Peyer's patch (tissue), 4 donors: ENCODE measurements at regions not wholly inside any gene's neighbourhood (a gene's known extent, or its start where the extent isn't known, plus 50 kb on each side); places are given as distances from the start of the nearest gene placed in this dataset.

Experiments
- CTCF ChIP-seq, 6 experiments: fragments of 450-650 bp in 4 of 6; fragments of 200-600 bp in 2 of 6; sonication (generic) in 1 of 6; IDR thresholded peaks; one replicate each; pipeline ENCODE4 v1.5.1; 2017 to 2019; ENCODE audit warnings: antibody characterized with exemption in 6 of 6, mild to moderate bottlenecking in 3 of 6, moderate library complexity in 1 of 6
- POLR2A ChIP-seq, 2 donors: fragments of 450-650 bp; IDR thresholded peaks; one replicate each; pipeline ENCODE4 v1.5.1; 2017; ENCODE audit warnings: antibody characterized with exemption in 2 of 2, mild to moderate bottlenecking in 2 of 2, moderate library complexity in 2 of 2

GRCh38 chr12:105440037-105440664 is 109.7 kb downstream of the C12orf75 start:
- no peak for TF ChIP-seq POLR2A (IDR thresholded peaks at IDR 0.05)
- TF ChIP-seq CTCF (IDR thresholded peaks at IDR 0.05): no peak
